HEK293T (cell line): ENCODE measurements at regions not wholly inside any gene's neighbourhood (a gene's known extent, or its start where the extent isn't known, plus 50 kb on each side); places are given as distances from the start of the nearest gene placed in this dataset.

ENCODE experiments used
- ARNT ChIP-seq: fragments of 450-650 bp; IDR thresholded peaks from 2 replicates; pipeline ENCODE4 v1.6.1; 2017; ENCODE audit warnings: mild to moderate bottlenecking
- BHLHE40 ChIP-seq: fragments of 450-650 bp; IDR thresholded peaks from 2 replicates; pipeline ENCODE4 v1.6.1; 2016; ENCODE audit warnings: mild to moderate bottlenecking, moderate library complexity, borderline replicate concordance
- ELF4 ChIP-seq: fragments of 450-650 bp; IDR thresholded peaks from 2 replicates; pipeline ENCODE4 v1.6.1; 2017; ENCODE audit warnings: antibody characterized with exemption
- FOXK2 ChIP-seq: fragments of 450-650 bp; IDR thresholded peaks from 2 replicates; pipeline ENCODE4 v1.6.1; 2016; ENCODE audit warnings: mild to moderate bottlenecking
- FOXM1 ChIP-seq: fragments of 450-650 bp; IDR thresholded peaks from 2 replicates; pipeline ENCODE4 v1.6.1; 2017; ENCODE audit warnings: mild to moderate bottlenecking, borderline replicate concordance
- HDGF ChIP-seq: fragments of 450-650 bp; IDR thresholded peaks from 2 replicates; pipeline ENCODE4 v1.6.1; 2017; ENCODE audit warnings: antibody characterized with exemption, borderline replicate concordance
- L3MBTL2 ChIP-seq: fragments of 450-650 bp; conservative IDR thresholded peaks from 2 replicates; pipeline ENCODE4 v1.6.1; 2016; ENCODE audit warnings: mild to moderate bottlenecking
- LEF1 ChIP-seq: fragments of 450-650 bp; IDR thresholded peaks from 2 replicates; pipeline ENCODE4 v1.6.1; 2017; ENCODE audit warnings: mild to moderate bottlenecking, borderline replicate concordance
- PKNOX1 ChIP-seq: fragments of 450-650 bp; IDR thresholded peaks from 2 replicates; pipeline ENCODE4 v1.6.1; 2016
- SP1 ChIP-seq: fragments of 450-650 bp; IDR thresholded peaks from 2 replicates; pipeline ENCODE4 v1.6.1; 2017
- SUZ12 ChIP-seq: fragments of 450-650 bp; IDR thresholded peaks from 2 replicates; pipeline ENCODE4 v1.6.1; 2016; ENCODE audit warnings: mild to moderate bottlenecking
- TARDBP ChIP-seq: fragments of 450-650 bp; IDR thresholded peaks from 2 replicates; pipeline ENCODE4 v1.6.1; 2016
- ZNF384 ChIP-seq: fragments of 450-650 bp; IDR thresholded peaks from 2 replicates; pipeline ENCODE4 v1.6.1; 2016

- TF ChIP-seq SUZ12 (no peak), ARNT (no peak), ELF4 (no peak), BHLHE40 (no peak), FOXM1 (no peak), LEF1 (no peak), L3MBTL2 (no peak), PKNOX1 (no peak), HDGF (no peak), TARDBP (no peak), FOXK2 (no peak), ZNF384 (no peak), SP1 (no peak)
Measured at GRCh38 chr14:75365116-75365515, 62.7 kb upstream of the JDP2 start.
